GM20000 (cell line): ENCODE measurements at regions not wholly inside any gene's neighbourhood (a gene's known extent, or its start where the extent isn't known, plus 50 kb on each side); places are given as distances from the start of the nearest gene placed in this dataset.

Source experiments
- DNase-seq: peaks from one replicate; pipeline ENCODE4 v3.0.0; 2012; ENCODE audit warnings: low spot score
- CTCF ChIP-seq: IDR thresholded peaks from 2 replicates; pipeline ENCODE4 v1.5.1; 2012; ENCODE audit warnings: mild to moderate bottlenecking, control low read depth; ENCODE audit errors: extremely low read depth, missing control alignments

GRCh38 chr1:38396606-38397005 lies 350.0 kb upstream of the POU3F1 start:
- no peak for DNase-seq
- TF ChIP-seq CTCF: no peak

- DNase-seq: no peak
- no peak for TF ChIP-seq CTCF
These were observed 347.7 kb upstream of the POU3F1 start for GRCh38 chr1:38394303-38394702.

- no peak for DNase-seq
- TF ChIP-seq CTCF: no peak
These were observed 346.3 kb upstream of the POU3F1 start for GRCh38 chr1:38392861-38393260.

GRCh38 chr1:38381256-38381655 lies 334.7 kb upstream of the POU3F1 start:
- no peak for DNase-seq
- no peak for TF ChIP-seq CTCF

GRCh38 chr1:38376577-38376976 lies 330.0 kb upstream of the POU3F1 start:
- DNase-seq: no peak
- no peak for TF ChIP-seq CTCF

GRCh38 chr1:38375035-38375434 lies 328.4 kb upstream of the POU3F1 start:
- DNase-seq: no peak
- TF ChIP-seq CTCF: no peak

GRCh38 chr1:38371505-38371844 lies 324.9 kb upstream of the POU3F1 start:
- DNase-seq: no peak

More at GRCh38 chr1:38371505-38371844, 324.9 kb upstream of the POU3F1 start:
- TF ChIP-seq CTCF: no peak
